ENCODE measurements at regions not wholly inside any gene's neighbourhood (a gene's known extent, or its start where the extent isn't known, plus 50 kb on each side); places are given as distances from the start of the nearest gene placed in this dataset.
A peak's percentile ranks its signal among the peaks of the same experiment; 100 is the strongest.

DNA sequence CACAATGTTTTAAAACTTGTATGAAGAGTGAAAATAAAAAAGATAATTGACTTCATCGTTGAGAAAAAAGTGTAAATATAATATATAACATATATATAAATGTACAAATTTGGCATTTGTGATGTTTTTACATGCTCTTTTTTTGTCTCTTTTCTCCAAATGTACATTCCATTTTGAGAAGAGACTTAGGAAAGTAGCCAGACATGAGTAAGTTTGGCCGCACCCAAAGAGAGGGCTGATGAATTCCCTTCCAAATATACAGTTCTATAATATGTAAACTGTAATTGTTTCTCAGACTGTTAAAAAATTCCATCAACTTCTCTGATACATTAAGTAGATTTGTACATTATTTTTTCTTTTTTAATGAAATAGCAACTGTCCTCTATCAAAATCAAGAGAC lies 193.2 kb upstream of the MAP3K1 start:
- DNase-seq: no peak
- H3K27me3 Mint-ChIP-seq: no peaks in the 10 kb centered on the region
- intact Hi-C loops (cut with micrococcal nuclease): no loop called here
- peaks cover 34% of the 10 kb centered on the region for H3K9me3 Mint-ChIP-seq
- no peak overlapping the region for H3K4me3 Mint-ChIP-seq
- CTCF ChIA-PET: no interaction called here
- POLR2A ChIA-PET: no interaction called here
- no peak overlapping the region for H3K27ac Mint-ChIP-seq
- H3K4me1 Mint-ChIP-seq (ENCODE audit: low read depth): no peaks in the 10 kb centered on the region
- H3K36me3 Mint-ChIP-seq: peaks cover 20% of the 10 kb centered on the region

DNA sequence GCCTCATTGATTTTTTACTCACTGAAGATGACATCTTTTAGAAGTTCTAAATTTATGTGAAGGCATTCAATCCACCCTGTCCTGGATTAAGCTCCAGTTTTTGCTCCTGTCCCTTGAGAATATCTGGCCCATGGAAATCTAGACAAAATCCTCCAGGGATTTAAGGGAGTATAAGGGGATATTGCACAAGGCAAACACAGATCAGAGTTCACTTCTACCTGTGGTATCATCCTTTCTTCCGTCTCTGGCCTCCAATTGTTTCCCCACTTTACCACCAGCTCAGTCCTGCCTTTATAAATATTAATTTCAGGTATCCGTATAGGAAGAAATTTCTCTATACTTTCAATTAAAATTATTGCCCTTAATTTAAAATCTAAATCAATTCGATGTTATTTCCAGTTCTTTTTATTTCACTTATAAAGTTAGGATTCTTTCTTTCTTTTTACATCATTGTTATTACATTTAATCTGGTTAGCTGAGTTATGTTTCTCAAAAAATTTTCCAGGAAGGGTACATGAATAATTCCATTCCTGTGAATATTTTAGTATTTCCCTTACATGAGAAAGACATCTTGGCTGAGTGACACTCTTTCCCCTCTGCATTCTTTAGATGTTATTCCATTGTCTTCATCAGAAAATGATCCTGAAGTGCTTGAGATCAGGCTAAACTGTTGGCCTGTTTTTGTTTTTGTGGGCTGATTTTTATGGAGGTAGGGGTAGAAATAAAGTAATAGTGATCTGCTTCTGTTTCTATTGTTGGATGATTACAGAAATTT lies 194.3 kb upstream of the MAP3K1 start:
- Mint-ChIP-seq H3K27ac (no peak overlapping the region), H3K4me3 (no peak overlapping the region), H3K27me3 (no peaks in the 10 kb centered on the region), H3K36me3 (peaks cover 17% of the 10 kb centered on the region), H3K4me1 (ENCODE audit: low read depth) (peaks cover 9% of the 10 kb centered on the region), H3K9me3 (peaks cover 34% of the 10 kb centered on the region)
- no peak for DNase-seq
- POLR2A ChIA-PET: no interaction called here
- CTCF ChIA-PET: no interaction called here
- intact Hi-C loops (cut with micrococcal nuclease): no loop called here

DNA sequence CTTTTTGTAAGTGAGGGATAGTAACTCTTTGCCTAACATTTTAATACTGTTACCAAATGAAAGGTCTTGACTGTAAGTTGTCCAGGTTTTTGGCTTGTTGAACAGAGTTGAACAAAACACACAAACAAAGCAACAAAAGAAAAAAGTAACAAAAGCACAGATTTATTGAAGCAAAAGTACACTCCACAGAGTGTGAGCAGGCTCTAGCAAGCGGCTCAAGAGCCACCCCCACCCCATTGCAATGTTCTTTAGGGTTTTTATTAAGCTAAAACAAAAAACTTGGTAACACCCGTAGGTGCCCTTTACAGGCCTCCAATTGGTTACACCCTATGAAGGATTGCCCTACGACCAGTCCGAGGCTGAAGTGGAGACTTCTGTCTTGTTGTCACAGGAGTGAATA lies 197.4 kb upstream of the MAP3K1 start:
- intact Hi-C loops (cut with micrococcal nuclease): loop anchor here (10.0 kb wide), 1 partner anchor 133 kb away; no protein-coding TSS in a partner anchor
- CTCF ChIA-PET: no interaction called here
- POLR2A ChIA-PET: no interaction called here

DNA sequence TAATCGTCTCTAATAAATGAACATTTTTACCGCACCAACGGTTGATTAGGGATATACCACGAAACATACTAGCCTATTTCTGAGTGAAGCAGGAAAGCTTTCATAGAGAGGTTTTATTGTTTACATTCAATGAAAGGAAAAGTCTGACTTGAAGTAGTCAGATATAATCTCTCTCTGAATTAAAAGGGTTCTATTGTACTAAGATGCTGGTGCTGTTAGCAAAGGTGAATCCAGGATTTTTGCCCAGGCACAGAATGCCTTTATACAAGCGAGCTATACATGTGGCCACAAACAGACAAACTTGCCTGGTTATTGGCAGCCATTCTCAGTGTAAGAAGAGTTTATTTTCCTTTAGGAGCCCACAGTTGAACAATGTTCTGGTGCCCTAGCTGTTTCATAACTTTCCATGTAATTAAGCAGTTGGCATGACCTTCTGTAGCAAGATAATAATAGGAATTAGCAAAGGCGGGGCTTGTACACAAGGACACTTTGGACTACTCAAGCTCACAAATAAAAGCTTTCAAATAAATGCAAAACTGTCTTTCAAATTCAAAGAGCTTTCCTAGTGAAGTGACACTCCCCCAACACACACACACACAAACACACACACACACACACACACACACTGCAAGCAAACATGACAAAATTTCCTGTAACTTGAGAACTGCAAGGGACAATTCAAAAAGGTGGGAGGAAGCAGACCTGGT lies 198.7 kb upstream of the MAP3K1 start:
- Mint-ChIP-seq H3K27me3 (no peaks in the 10 kb centered on the region), H3K27ac (no peak overlapping the region), H3K9me3 (peaks cover 34% of the 10 kb centered on the region), H3K4me1 (ENCODE audit: low read depth) (peaks cover 53% of the 10 kb centered on the region), H3K36me3 (peaks cover 19% of the 10 kb centered on the region), H3K4me3 (no peak overlapping the region)
- intact Hi-C loops (cut with micrococcal nuclease): loop anchor here (10.0 kb wide), 1 partner anchor 132 kb away; no protein-coding TSS in a partner anchor
- POLR2A ChIA-PET: no interaction called here
- CTCF ChIA-PET: interaction anchor here (1.0 kb wide), 1 partner anchor 221 kb away, joined by 3 read pairs; no protein-coding TSS in a partner anchor
- no peak for DNase-seq

More for the DNA sequence above, 197.4 kb upstream of the MAP3K1 start:
- Mint-ChIP-seq H3K9me3 (peaks cover 34% of the 10 kb centered on the region), H3K4me1 (ENCODE audit: low read depth) (peaks cover 40% of the 10 kb centered on the region), H3K27me3 (no peaks in the 10 kb centered on the region), H3K36me3 (peaks cover 17% of the 10 kb centered on the region), H3K4me3 (no peak overlapping the region), H3K27ac (no peak overlapping the region)
- DNase-seq: no peak

DNA sequence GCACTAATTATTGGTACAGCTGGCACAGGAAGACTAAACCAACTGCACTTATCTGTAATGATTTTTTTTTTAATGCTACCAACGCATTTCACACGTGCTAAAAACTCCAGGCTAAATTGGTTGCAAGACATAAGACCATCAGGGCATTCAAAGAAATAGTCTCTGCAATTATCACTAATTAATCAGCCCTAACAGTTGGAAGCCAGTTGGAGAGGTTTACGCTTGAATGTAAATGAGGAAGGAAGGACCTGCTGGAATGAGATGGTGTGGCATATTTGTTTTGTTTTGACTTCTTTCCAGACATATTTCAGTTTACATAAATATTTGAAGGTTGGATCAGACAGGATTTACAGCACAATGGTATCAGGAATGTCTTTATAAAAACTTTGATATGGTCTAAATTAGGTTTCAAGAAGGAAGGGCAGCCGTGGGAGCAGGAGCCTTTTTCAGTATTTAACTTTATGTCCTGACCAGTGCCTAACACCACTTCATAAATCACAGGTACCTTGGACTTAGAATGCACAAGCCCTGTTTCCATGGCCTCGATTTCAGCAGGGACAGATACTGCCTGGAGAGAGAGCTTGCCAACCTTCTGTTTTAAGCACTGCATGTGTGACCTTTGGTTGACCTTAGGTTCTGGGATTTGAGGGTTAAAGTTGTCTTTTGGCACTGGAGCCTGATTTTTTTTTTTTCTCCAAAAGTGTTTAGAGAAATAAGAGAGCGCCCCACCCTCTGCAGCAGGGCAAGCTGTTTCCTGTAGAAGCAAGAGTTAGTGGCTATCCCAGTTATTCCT lies 199.8 kb upstream of the MAP3K1 start:
- Mint-ChIP-seq H3K27ac (no peak overlapping the region), H3K9me3 (peaks cover 35% of the 10 kb centered on the region)
- CTCF ChIA-PET: interaction anchor here (0.6 to 1.0 kb wide), 3 partner anchors 111 to 222 kb away, joined by 3 read pairs; no protein-coding TSS in a partner anchor

DNA sequence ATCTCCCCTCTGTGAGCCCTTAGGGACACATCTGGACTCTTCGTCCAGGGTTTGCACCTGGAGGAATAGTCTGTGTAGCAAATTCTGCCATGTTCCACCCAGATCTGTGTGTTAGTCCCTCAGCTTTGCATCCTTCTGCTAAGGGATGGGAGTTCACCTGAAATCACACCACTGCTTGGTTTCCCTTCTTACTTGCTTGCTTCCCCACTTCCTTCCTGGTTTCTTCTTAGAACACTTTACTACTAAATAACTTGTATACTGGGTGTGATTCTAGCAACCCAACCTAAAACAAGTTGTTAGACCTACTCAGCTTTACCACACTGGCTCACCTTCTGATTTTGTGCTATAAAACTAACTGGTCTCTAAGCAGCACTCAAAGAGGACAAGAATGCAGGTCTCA lies 202.6 kb upstream of the MAP3K1 start:
- Mint-ChIP-seq H3K36me3 (peaks cover 18% of the 10 kb centered on the region), H3K27me3 (no peaks in the 10 kb centered on the region), H3K4me3 (no peak overlapping the region), H3K4me1 (ENCODE audit: low read depth) (peaks cover 78% of the 10 kb centered on the region), H3K9me3 (peaks cover 20% of the 10 kb centered on the region), H3K27ac (peak overlapping the region; percentile 55)
- CTCF ChIA-PET: interaction anchor here (1.4 kb wide), 1 partner anchor 226 kb away, joined by 3 read pairs; no protein-coding TSS in a partner anchor
- intact Hi-C loops (cut with micrococcal nuclease): loop anchor here (5.0 to 10.0 kb wide), 3 partner anchors 35 to 205 kb away; partner anchors contain the start of gene MAP3K1
- no peak for DNase-seq
- POLR2A ChIA-PET: no interaction called here

More for the DNA sequence above, 199.8 kb upstream of the MAP3K1 start:
- no peaks in the 10 kb centered on the region for H3K27me3 Mint-ChIP-seq
- H3K36me3 Mint-ChIP-seq: peaks cover 25% of the 10 kb centered on the region
- peaks cover 63% of the 10 kb centered on the region for H3K4me1 Mint-ChIP-seq (ENCODE audit: low read depth)
- intact Hi-C loops (cut with micrococcal nuclease): loop anchor here (10.0 kb wide), 1 partner anchor 131 kb away; no protein-coding TSS in a partner anchor
- POLR2A ChIA-PET: no interaction called here
- DNase-seq: no peak
- no peak overlapping the region for H3K4me3 Mint-ChIP-seq

DNA sequence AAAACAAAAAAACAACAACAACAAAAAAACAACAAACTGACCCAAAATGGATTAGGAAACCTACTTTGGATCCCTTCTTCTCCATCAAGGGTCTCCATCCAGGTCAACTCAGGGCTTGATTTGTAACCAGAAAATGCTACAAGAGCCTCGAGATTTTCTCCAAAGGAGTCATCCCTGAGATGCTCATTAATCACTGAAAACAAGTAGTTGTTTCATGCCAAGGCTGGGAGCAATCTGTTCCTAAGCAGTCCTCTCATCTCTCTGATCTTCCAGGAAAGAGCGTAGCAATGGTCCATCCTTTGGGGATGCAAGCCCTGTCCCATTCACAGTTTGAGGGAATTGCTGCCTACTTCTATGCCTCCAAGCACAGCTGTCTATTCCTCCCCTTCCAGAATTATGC lies 203.0 kb upstream of the MAP3K1 start:
- intact Hi-C loops (cut with micrococcal nuclease): loop anchor here (5.0 to 10.0 kb wide), 3 partner anchors 35 to 205 kb away; partner anchors contain the start of gene MAP3K1
- ChIA-PET POLR2A (no interaction called here), CTCF (interaction anchor here (1.4 kb wide), 1 partner anchor 226 kb away, joined by 3 read pairs; no protein-coding TSS in a partner anchor)
- peaks cover 82% of the 10 kb centered on the region for H3K4me1 Mint-ChIP-seq (ENCODE audit: low read depth)
- H3K9me3 Mint-ChIP-seq: peaks cover 16% of the 10 kb centered on the region
- H3K36me3 Mint-ChIP-seq: peaks cover 15% of the 10 kb centered on the region
- H3K27ac Mint-ChIP-seq: peak overlapping the region; percentile 55
- no peak overlapping the region for H3K4me3 Mint-ChIP-seq
- no peaks in the 10 kb centered on the region for H3K27me3 Mint-ChIP-seq
- no peak for DNase-seq

DNA sequence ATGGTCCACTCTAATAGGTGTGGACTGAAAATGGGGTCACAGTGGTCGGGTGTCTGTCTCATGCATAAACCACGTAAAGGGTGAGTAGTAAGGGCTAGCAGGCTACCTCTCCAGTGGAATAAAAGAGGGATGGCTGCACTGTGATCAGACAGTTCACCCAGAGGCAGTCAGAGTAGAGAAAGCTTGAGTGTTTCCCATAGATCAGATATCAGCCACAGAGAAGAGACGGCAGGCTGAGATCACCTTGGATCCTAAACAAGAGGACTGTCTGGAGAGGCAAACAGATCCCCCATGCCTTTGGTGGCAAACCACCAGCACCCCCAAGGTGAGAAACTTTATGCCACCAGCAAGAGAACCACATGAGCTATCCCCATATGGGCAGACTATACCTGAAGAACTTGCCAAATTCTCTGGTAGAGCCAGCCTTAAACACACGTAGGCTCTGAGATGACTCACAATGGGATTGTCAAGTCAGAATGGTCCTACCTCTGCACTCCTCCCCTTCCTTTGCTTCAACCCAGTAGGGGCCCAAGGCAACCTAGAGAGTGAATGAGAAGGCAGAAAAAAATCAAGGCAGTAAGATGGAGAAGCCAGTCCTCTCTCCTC lies 205.2 kb upstream of the MAP3K1 start:
- no peaks in the 10 kb centered on the region for H3K27me3 Mint-ChIP-seq
- DNase-seq: peak; percentile 73
- H3K36me3 Mint-ChIP-seq: peaks cover 15% of the 10 kb centered on the region
- peak overlapping the region; percentile 8 for H3K4me3 Mint-ChIP-seq
- intact Hi-C loops (cut with micrococcal nuclease): loop anchor here (1.0 to 10.0 kb wide), 6 partner anchors 21 to 282 kb away; partner anchors contain the start of gene MAP3K1
- peaks cover 69% of the 10 kb centered on the region for H3K4me1 Mint-ChIP-seq (ENCODE audit: low read depth)
- H3K9me3 Mint-ChIP-seq: peaks cover 14% of the 10 kb centered on the region
- H3K27ac Mint-ChIP-seq: peak overlapping the region; percentile 85
- ChIA-PET CTCF (interaction anchor here (0.8 kb wide), 1 partner anchor 11 kb away, joined by 3 read pairs; no protein-coding TSS in a partner anchor), POLR2A (interaction anchor here (0.5 kb wide), 1 partner anchor 89 kb away, joined by 3 read pairs; no protein-coding TSS in a partner anchor)

DNA sequence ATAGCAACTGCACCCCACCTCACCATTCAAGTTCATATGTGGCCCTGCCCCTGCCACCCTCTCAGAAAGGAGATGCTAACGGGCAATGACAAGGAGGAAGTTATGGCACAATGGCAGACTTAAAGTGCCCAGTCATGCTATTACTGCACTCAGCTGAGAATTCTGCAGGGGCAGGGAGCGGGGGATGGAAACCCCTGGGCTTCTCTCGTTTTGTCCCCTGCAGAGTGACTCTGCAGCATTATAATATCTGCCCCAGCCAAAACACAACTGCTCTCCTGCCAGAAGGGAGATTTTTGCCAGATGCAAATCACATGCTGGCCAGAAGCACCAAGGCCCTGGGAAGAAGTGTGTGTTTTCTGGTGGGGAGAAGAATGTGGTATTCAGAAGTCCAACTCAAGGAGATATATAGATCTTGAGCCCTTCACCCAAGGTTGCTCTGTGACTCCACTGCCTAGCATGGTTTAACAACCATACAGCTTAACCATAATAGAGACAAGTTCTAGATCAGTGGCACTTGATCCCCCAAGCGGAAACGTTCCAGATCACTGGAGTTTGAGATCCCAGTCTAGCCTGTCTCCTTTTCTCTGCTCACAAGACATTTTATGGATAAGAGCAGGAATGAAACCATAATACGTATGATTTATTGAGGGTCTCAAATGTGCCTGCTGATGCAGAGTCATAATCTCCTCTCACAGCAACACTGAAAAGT lies 207.0 kb upstream of the MAP3K1 start:
- Mint-ChIP-seq H3K27ac (no peak overlapping the region), H3K4me3 (no peak overlapping the region), H3K27me3 (no peaks in the 10 kb centered on the region), H3K36me3 (peaks cover 15% of the 10 kb centered on the region), H3K4me1 (ENCODE audit: low read depth) (peaks cover 54% of the 10 kb centered on the region), H3K9me3 (peaks cover 14% of the 10 kb centered on the region)
- ChIA-PET CTCF (no interaction called here), POLR2A (no interaction called here)
- no peak for DNase-seq
- intact Hi-C loops (cut with micrococcal nuclease): no loop called here

DNA sequence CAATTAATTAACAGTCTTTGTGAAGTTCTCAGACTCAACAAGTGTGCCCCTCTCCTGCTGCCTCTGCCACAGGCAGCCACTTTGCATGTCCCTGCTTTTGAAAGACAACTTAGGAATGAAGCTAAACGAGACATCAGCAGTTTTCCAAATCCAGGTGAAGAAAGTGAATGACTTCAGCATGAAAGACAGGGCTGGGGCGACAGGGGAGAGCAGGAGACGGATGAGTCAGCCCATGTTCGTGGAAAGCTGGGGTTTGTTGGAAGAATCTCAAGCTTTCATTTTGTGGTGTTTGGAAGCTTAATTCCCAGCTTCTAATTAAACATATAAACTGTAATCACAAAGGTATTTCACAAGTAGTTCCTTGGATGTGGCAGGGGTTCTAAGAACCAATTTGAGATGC lies 207.8 kb upstream of the MAP3K1 start:
- POLR2A ChIA-PET: no interaction called here
- intact Hi-C loops (cut with micrococcal nuclease): no loop called here
- peaks cover 54% of the 10 kb centered on the region for H3K4me1 Mint-ChIP-seq (ENCODE audit: low read depth)
- no peak overlapping the region for H3K4me3 Mint-ChIP-seq
- no peak overlapping the region for H3K27ac Mint-ChIP-seq
- H3K36me3 Mint-ChIP-seq: peaks cover 15% of the 10 kb centered on the region
- no peak for DNase-seq
- H3K27me3 Mint-ChIP-seq: no peaks in the 10 kb centered on the region
- peaks cover 14% of the 10 kb centered on the region for H3K9me3 Mint-ChIP-seq
- CTCF ChIA-PET: no interaction called here

DNA sequence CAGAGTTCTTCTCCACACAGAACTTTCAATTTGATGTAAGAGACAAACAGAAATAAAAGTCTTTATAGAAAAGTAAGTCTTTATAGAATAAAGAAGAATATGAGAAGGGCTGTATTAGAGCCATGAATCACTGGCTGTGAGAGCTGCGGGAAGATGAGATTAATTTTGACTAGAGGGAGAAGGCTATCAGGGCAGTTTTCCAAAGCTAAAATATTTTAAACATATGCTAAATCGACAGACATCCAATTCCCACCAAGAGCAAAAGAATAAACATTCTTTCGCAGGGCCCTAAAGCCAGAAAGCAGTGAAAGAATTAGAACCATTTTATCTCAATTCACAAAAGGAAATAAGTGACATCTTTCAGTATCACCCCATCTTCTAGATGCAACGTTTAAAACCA lies 208.3 kb upstream of the MAP3K1 start:
- Mint-ChIP-seq H3K27me3 (no peaks in the 10 kb centered on the region), H3K9me3 (peaks cover 14% of the 10 kb centered on the region), H3K27ac (no peak overlapping the region), H3K4me3 (no peak overlapping the region), H3K36me3 (peaks cover 15% of the 10 kb centered on the region), H3K4me1 (ENCODE audit: low read depth) (peaks cover 54% of the 10 kb centered on the region)
- POLR2A ChIA-PET: no interaction called here
- CTCF ChIA-PET: no interaction called here
- intact Hi-C loops (cut with micrococcal nuclease): no loop called here
- DNase-seq: no peak
